K562 (cell line): ENCODE measurements at regions not wholly inside any gene's neighbourhood (a gene's known extent, or its start where the extent isn't known, plus 50 kb on each side); places are given as distances from the start of the nearest gene placed in this dataset.

ENCODE experiments used
- COPS2 ChIP-seq: fragments of 450-650 bp; conservative IDR thresholded peaks from 2 replicates; pipeline ENCODE4 v1.6.1; 2016; ENCODE audit warnings: mild to moderate bottlenecking, moderate library complexity
- MXI1 ChIP-seq: IDR thresholded peaks from 2 replicates; pipeline ENCODE4 v1.6.1; 2011; ENCODE audit warnings: low read depth, mild to moderate bottlenecking, improper control_type of control experiment, low read length
- SP1 ChIP-seq: sonication (generic); formaldehyde crosslinking; IDR thresholded peaks from 2 replicates; pipeline ENCODE4 v1.8.1; 2022; ENCODE audit warnings: mild to moderate bottlenecking, missing genetic modification reagents
- SRSF9 ChIP-seq: fragments of 200-400 bp; formaldehyde crosslinking; IDR thresholded peaks from 2 replicates; pipeline ENCODE4 v1.6.1; 2017; ENCODE audit warnings: low read depth, low read length, borderline replicate concordance
- ZFP1 ChIP-seq: fragments of 450-650 bp; formaldehyde crosslinking; IDR thresholded peaks from 2 replicates; pipeline ENCODE4 v1.4.0; 2020; ENCODE audit warnings: mild to moderate bottlenecking, mixed read lengths
- ZNF79 ChIP-seq: fragments of 250-450 bp; sonication (Bioruptor Pico); IDR thresholded peaks from 2 replicates; pipeline ENCODE4 v1.4.0; 2020; ENCODE audit warnings: low read depth, mild to moderate bottlenecking, moderate library complexity
- TF ChIP-seq, protein P1 (sequence below), 3 experiments: IDR thresholded peaks in 2 of 3; conservative IDR thresholded peaks in 1 of 3; 2 replicates each; pipeline ENCODE4 v1.5.1; 2011 to 2012; ENCODE audit warnings: low read length in 3 of 3, mild to moderate bottlenecking in 3 of 3, control low read depth in 2 of 3, improper control_type of control experiment in 1 of 3, inconsistent platforms in 1 of 3, low read depth in 1 of 3, mixed read lengths in 1 of 3, moderate library complexity in 1 of 3; ENCODE audit not compliant: insufficient read depth in 2 of 3

GRCh38 chr2:206846331-206846730 is 80.9 kb downstream of the FASTKD2 start:
- TF ChIP-seq, protein P1, sequence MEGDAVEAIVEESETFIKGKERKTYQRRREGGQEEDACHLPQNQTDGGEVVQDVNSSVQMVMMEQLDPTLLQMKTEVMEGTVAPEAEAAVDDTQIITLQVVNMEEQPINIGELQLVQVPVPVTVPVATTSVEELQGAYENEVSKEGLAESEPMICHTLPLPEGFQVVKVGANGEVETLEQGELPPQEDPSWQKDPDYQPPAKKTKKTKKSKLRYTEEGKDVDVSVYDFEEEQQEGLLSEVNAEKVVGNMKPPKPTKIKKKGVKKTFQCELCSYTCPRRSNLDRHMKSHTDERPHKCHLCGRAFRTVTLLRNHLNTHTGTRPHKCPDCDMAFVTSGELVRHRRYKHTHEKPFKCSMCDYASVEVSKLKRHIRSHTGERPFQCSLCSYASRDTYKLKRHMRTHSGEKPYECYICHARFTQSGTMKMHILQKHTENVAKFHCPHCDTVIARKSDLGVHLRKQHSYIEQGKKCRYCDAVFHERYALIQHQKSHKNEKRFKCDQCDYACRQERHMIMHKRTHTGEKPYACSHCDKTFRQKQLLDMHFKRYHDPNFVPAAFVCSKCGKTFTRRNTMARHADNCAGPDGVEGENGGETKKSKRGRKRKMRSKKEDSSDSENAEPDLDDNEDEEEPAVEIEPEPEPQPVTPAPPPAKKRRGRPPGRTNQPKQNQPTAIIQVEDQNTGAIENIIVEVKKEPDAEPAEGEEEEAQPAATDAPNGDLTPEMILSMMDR (IDR thresholded peaks at IDR 0.05 in 2 of 3, conservative IDR thresholded peaks at IDR 0.05 in 1 of 3; ENCODE audit: insufficient read depth in 2 of 3, low read depth in 1 of 3, low read length in 3 of 3), result no peak
- no peak for TF ChIP-seq MXI1
- TF ChIP-seq SP1 (CRISPR knock-in tag), result no peak
- TF ChIP-seq COPS2, result no peak
- no peak for TF ChIP-seq ZNF79 (CRISPR knock-in tag)
- no peak for TF ChIP-seq ZFP1 (CRISPR knock-in tag)
- TF ChIP-seq SRSF9, result no peak
